D721Med (cell line): ENCODE measurements at regions not wholly inside any gene's neighbourhood (a gene's known extent, or its start where the extent isn't known, plus 50 kb on each side); places are given as distances from the start of the nearest gene placed in this dataset.

Experiments used
- DNase-seq: peaks from one replicate; pipeline ENCODE4 v3.0.0; 2011; ENCODE audit warnings: low spot score; ENCODE audit not compliant: insufficient read length
- FAIRE-seq: peaks from 2 replicates; lab custom pipeline; 2011; peaks lifted over from hg19 to GRCh38; lab: Jason Lieb, UNC
- CTCF ChIP-seq: IDR thresholded peaks from 2 replicates; pipeline ENCODE4 v1.5.1; 2012; ENCODE audit warnings: mild to moderate bottlenecking, control low read depth; ENCODE audit not compliant: insufficient read depth; ENCODE audit errors: missing control alignments

- DNase-seq (no peak), FAIRE-seq (no peak)
- no peak for TF ChIP-seq CTCF
These were observed 62.3 kb upstream of the SPAG16 start for GRCh38 chr2:213221957-213222356.

- FAIRE-seq (peak; percentile 29), DNase-seq (no peak)
- TF ChIP-seq CTCF = no peak
These were observed 59.9 kb upstream of the SPAG16 start for GRCh38 chr2:213224366-213224765.

GRCh38 chr2:213225866-213226265 lies 58.4 kb upstream of the SPAG16 start:
- no peak for DNase-seq
- no peak for FAIRE-seq
- TF ChIP-seq CTCF = no peak

- no peak for TF ChIP-seq CTCF
- FAIRE-seq = no peak
- DNase-seq = no peak
These were observed 56.8 kb upstream of the SPAG16 start for GRCh38 chr2:213227458-213227857.

GRCh38 chr2:213228638-213229037 lies 55.6 kb upstream of the SPAG16 start:
- TF ChIP-seq CTCF = no peak
- DNase-seq = no peak
- no peak for FAIRE-seq

GRCh38 chr2:213229814-213230213 lies 54.5 kb upstream of the SPAG16 start:
- DNase-seq (no peak), FAIRE-seq (no peak)
- no peak for TF ChIP-seq CTCF

GRCh38 chr2:213231966-213232365 lies 52.3 kb upstream of the SPAG16 start:
- no peak for TF ChIP-seq CTCF
- no peak for DNase-seq
- FAIRE-seq = no peak
